Kidney (tissue), 10 donors: ENCODE measurements at regions not wholly inside any gene's neighbourhood (a gene's known extent, or its start where the extent isn't known, plus 50 kb on each side); places are given as distances from the start of the nearest gene placed in this dataset.
"Not testable (repeated sequence)": the region's sequence is repeated elsewhere in the genome, so short reads cannot be mapped to it uniquely, and the experiment has no call there.

Experiments
- DNase-seq, 5 donors: peaks; one replicate each; pipeline ENCODE4 v3.0.0-alpha.2; 2013 to 2020
- FAIRE-seq: peaks from 2 replicates; lab custom pipeline; 2012; peaks lifted over from hg19 to GRCh38; lab: Jason Lieb, UNC
- H3K27ac ChIP-seq, 2 donors: one replicate each; pipeline ENCODE4 v1.7.0; 2013; ENCODE audit warnings: low read depth in 2 of 2, low read length in 2 of 2, inconsistent platforms in 1 of 2
- H3K27me3 ChIP-seq: one replicate; pipeline ENCODE4 v1.7.1; 2013; ENCODE audit warnings: low read length, inconsistent platforms; ENCODE audit not compliant: control insufficient read depth, insufficient read depth
- H3K36me3 ChIP-seq, 3 donors: one replicate each; pipeline versions ENCODE4 v1.7.0 to v1.7.1; 2013; ENCODE audit warnings: low read length in 3 of 3, control low read depth in 1 of 3, inconsistent platforms in 1 of 3; ENCODE audit not compliant: insufficient read depth in 3 of 3, control insufficient read depth in 2 of 3
- H3K4me1 ChIP-seq, 3 donors: one replicate each; pipeline versions ENCODE4 v1.7.0 to v1.7.1; 2013; ENCODE audit warnings: low read length in 3 of 3, inconsistent platforms in 1 of 3, low read depth in 1 of 3; ENCODE audit not compliant: control insufficient read depth in 2 of 3, insufficient read depth in 2 of 3
- H3K4me3 ChIP-seq, 3 donors: one replicate each; pipeline versions ENCODE4 v1.7.0 to v1.8.1; 2013; ENCODE audit warnings: low read length in 3 of 3, control low read depth in 1 of 3, inconsistent platforms in 1 of 3
- H3K9ac ChIP-seq, 3 donors: one replicate each; pipeline versions ENCODE4 v1.7.0 to v1.7.1; 2013; ENCODE audit warnings: low read length in 3 of 3, control low read depth in 1 of 3, inconsistent platforms in 1 of 3
- H3K9me3 ChIP-seq, 3 donors: one replicate each; pipeline versions ENCODE4 v1.7.0 to v1.7.1; 2013; ENCODE audit warnings: low read length in 3 of 3, control low read depth in 1 of 3, inconsistent platforms in 1 of 3; ENCODE audit not compliant: control insufficient read depth in 2 of 3, insufficient read depth in 1 of 3
- intact Hi-C: fragments of 100-400 bp; cut with DNase I; formaldehyde crosslinking; loops from one replicate; pipeline ENCODE4 v1.11.1; 2022
- donor health status: control.
- donor health status: control.
- donor health status: DM: yes; HTN: yes; CAD: no.
- donor health status: Normal renal cell carcinoma (clear cell type).

DNA sequence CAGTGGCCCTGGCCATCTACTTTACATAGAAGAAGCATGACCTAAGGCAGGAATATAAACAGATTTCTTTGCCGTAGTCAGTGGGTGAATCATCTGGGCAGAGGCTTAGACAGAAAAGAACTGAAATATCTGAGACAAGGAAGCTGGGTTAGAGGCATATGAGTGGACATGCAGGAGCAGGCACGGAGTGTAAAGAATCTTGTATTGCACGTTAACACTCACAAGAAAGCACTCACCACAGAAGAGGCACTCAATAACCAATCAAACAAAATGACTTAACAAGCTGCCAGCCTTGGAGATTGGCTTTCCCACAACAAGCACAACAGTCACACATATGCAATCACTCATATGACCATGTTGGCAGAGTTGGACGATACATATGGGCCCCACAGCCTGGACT lies 364.9 kb downstream of the FOXD4L5 start:
- DNase-seq, intact Hi-C loops, H3K9me3 ChIP-seq, H3K4me1 ChIP-seq, FAIRE-seq, H3K9ac ChIP-seq, H3K36me3 ChIP-seq, H3K4me3 ChIP-seq, H3K27ac ChIP-seq, H3K27me3 ChIP-seq: not testable (repeated sequence)

DNA sequence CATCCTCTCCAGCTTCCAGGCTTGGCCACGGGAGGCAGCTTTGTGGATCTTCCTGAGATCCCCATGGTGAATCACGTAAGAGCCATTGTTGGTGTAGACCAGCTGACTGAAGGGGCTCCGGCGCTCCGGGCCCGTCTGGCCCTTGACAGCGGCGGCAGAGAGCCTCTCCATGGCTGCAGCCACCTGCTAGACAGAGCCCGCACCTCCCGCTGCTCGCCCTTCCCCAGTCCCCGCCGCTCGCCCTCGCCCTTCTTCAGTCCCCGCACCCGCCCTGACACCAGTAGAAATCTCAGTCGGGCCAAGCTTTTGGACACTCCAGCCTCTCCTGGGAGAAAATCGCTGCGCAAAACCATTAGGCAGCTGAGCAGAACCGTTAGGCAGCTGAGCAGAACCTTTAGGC lies 396.4 kb downstream of the FOXD4L5 start:
- intact Hi-C loops, H3K9ac ChIP-seq, H3K36me3 ChIP-seq, H3K4me3 ChIP-seq, H3K9me3 ChIP-seq, FAIRE-seq, H3K4me1 ChIP-seq, H3K27me3 ChIP-seq, H3K27ac ChIP-seq, DNase-seq: not testable (repeated sequence)

DNA sequence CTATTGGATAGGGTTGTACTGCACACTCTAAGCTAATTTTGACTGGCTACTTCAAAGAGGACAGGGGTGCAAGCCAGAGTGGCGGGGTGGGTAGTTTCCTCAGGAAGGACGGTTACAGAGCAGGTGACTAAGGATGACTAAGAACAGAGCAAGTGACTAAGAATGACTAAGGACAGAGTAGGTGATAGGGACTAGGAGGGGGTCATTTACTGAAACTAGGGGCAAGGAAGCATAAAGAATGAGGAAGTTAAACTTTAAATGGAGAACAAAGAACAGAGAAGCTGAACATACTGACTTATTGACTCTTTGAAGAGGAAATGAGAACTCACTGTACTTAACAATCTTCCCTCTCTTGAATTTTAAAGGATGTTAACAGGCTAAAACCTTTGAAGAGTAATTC lies 414.4 kb downstream of the FOXD4L5 start:
- FAIRE-seq, H3K27me3 ChIP-seq, H3K9ac ChIP-seq, intact Hi-C loops, H3K4me3 ChIP-seq, H3K27ac ChIP-seq, H3K9me3 ChIP-seq, H3K36me3 ChIP-seq, H3K4me1 ChIP-seq: not testable (repeated sequence)
- peak in 1 of 5 donors; percentile 29 for DNase-seq
